H9 (cell line): ENCODE measurements at regions not wholly inside any gene's neighbourhood (a gene's known extent, or its start where the extent isn't known, plus 50 kb on each side); places are given as distances from the start of the nearest gene placed in this dataset.
"Not testable (repeated sequence)": the region's sequence is repeated elsewhere in the genome, so short reads cannot be mapped to it uniquely, and the experiment has no call there.

Source experiments
- DNase-seq: peaks from one replicate; pipeline ENCODE4 v3.0.0-alpha.2; 2017
- H2AFZ ChIP-seq: one replicate; pipeline ENCODE4 v1.6.1; 2013; ENCODE audit warnings: mild to moderate bottlenecking, low read length, control low read depth, moderate library complexity
- H2AK5ac ChIP-seq: 2 replicates; pipeline ENCODE4 v1.6.1; 2013; ENCODE audit warnings: low read length, control low read depth, mixed read lengths; ENCODE audit not compliant: insufficient read length
- H2BK120ac ChIP-seq: one replicate; pipeline ENCODE4 v1.6.1; 2013; ENCODE audit warnings: low read depth, mild to moderate bottlenecking, low read length, control low read depth, inconsistent platforms; ENCODE audit not compliant: poor library complexity, severe bottlenecking
- H2BK12ac ChIP-seq: 2 replicates; pipeline ENCODE4 v1.6.1; 2013; ENCODE audit warnings: low read length, control low read depth, mixed read lengths, low read depth; ENCODE audit not compliant: insufficient read length
- H2BK15ac ChIP-seq: 2 replicates; pipeline ENCODE4 v1.6.1; 2013; ENCODE audit warnings: low read depth, low read length, control low read depth
- H2BK20ac ChIP-seq: one replicate; pipeline ENCODE4 v1.6.1; 2013; ENCODE audit warnings: low read depth, mild to moderate bottlenecking, low read length, control low read depth, inconsistent platforms; ENCODE audit not compliant: poor library complexity, severe bottlenecking
- H2BK5ac ChIP-seq: 2 replicates; pipeline ENCODE4 v1.6.1; 2013; ENCODE audit warnings: low read length, control low read depth, mixed read lengths; ENCODE audit not compliant: insufficient read length
- H3K14ac ChIP-seq: 2 replicates; pipeline ENCODE4 v1.6.1; 2013; ENCODE audit warnings: low read length, control low read depth; ENCODE audit not compliant: insufficient read depth
- H3K18ac ChIP-seq: 2 replicates; pipeline ENCODE4 v1.6.1; 2013; ENCODE audit warnings: low read depth, mild to moderate bottlenecking, mixed read lengths, low read length, control low read depth; ENCODE audit not compliant: insufficient read length
- H3K23ac ChIP-seq: 2 replicates; pipeline ENCODE4 v1.6.1; 2013; ENCODE audit warnings: low read length, control low read depth, mixed read lengths, low read depth; ENCODE audit not compliant: insufficient read length
- H3K23me2 ChIP-seq: 2 replicates; pipeline ENCODE4 v1.6.1; 2013; ENCODE audit warnings: low read depth, mild to moderate bottlenecking, mixed read lengths, low read length, control low read depth; ENCODE audit not compliant: insufficient read length, poor library complexity, severe bottlenecking
- H3K27ac ChIP-seq: 2 replicates; pipeline ENCODE4 v1.5.1; 2013; ENCODE audit warnings: low read length, control low read depth, mixed read lengths, low read depth; ENCODE audit not compliant: insufficient read length
- H3K27me3 ChIP-seq: 2 replicates; pipeline ENCODE4 v1.6.1; 2013; ENCODE audit warnings: low read length, control low read depth, inconsistent platforms; ENCODE audit not compliant: insufficient read depth
- H3K4ac ChIP-seq: 2 replicates; pipeline ENCODE4 v1.6.1; 2013; ENCODE audit warnings: low read depth, mild to moderate bottlenecking, control low read depth, inconsistent platforms, low read length, moderate library complexity
- H3K4me1 ChIP-seq: 2 replicates; pipeline ENCODE4 v1.6.1; 2013; ENCODE audit warnings: low read length, control low read depth, inconsistent platforms; ENCODE audit not compliant: insufficient read depth
- H3K4me2 ChIP-seq: 2 replicates; pipeline ENCODE4 v1.6.1; 2013; ENCODE audit warnings: low read length, control low read depth, mixed read lengths; ENCODE audit not compliant: insufficient read length, insufficient read depth
- H3K56ac ChIP-seq: 2 replicates; pipeline ENCODE4 v1.6.1; 2013; ENCODE audit warnings: low read depth, mild to moderate bottlenecking, mixed read lengths, low read length, control low read depth; ENCODE audit not compliant: insufficient read length
- H3K79me1 ChIP-seq: 2 replicates; pipeline ENCODE4 v1.6.1; 2013; ENCODE audit warnings: low read depth, mild to moderate bottlenecking, moderate library complexity, low read length, control low read depth, inconsistent platforms; ENCODE audit not compliant: insufficient read depth, poor library complexity, severe bottlenecking
- H3K79me2 ChIP-seq: 2 replicates; pipeline ENCODE4 v1.6.1; 2013; ENCODE audit warnings: low read length, control low read depth, inconsistent platforms; ENCODE audit not compliant: insufficient read depth
- H3K9ac ChIP-seq: 2 replicates; pipeline ENCODE4 v1.6.1; 2013; ENCODE audit warnings: low read length, control low read depth, mixed read lengths; ENCODE audit not compliant: insufficient read length; ENCODE audit errors: extremely low read depth
- H3K9me3 ChIP-seq: one replicate; pipeline ENCODE4 v1.6.1; 2013; ENCODE audit warnings: low read depth, low read length, inconsistent platforms; ENCODE audit not compliant: control insufficient read depth
- H3T11ph ChIP-seq: one replicate; pipeline ENCODE4 v1.6.1; 2013; ENCODE audit warnings: mild to moderate bottlenecking, low read length, control low read depth, inconsistent platforms
- H4K20me1 ChIP-seq: one replicate; pipeline ENCODE4 v1.6.1; 2013; ENCODE audit not compliant: control insufficient read depth, insufficient read length, insufficient read depth
- H4K5ac ChIP-seq: 2 replicates; pipeline ENCODE4 v1.6.1; 2013; ENCODE audit warnings: low read depth, mild to moderate bottlenecking, mixed read lengths, low read length, control low read depth; ENCODE audit not compliant: insufficient read length
- H4K8ac ChIP-seq: replicated peaks from 2 replicates; pipeline ENCODE4 v1.6.1; 2013; ENCODE audit warnings: low read length, control low read depth, mixed read lengths, low read depth; ENCODE audit not compliant: insufficient read length
- H4K91ac ChIP-seq: 2 replicates; pipeline ENCODE4 v1.6.1; 2013; ENCODE audit warnings: low read depth, mild to moderate bottlenecking, moderate library complexity, mixed read lengths, low read length, control low read depth; ENCODE audit not compliant: insufficient read length
- H3K27ac Mint-ChIP-seq, 3 experiments: 2 replicates in 2 of 3; 3 replicates in 1 of 3; pipeline ENCODE4 v1.8.0; 2020 to 2021; ENCODE audit warnings: mixed read lengths in 3 of 3, mild to moderate bottlenecking in 1 of 3, moderate library complexity in 1 of 3
- H3K27me3 Mint-ChIP-seq: 2 replicates; pipeline ENCODE4 v1.8.0; 2021; ENCODE audit warnings: low read depth, mild to moderate bottlenecking, moderate library complexity, mixed read lengths
- H3K36me3 Mint-ChIP-seq, 3 experiments: 2 replicates in 2 of 3; 3 replicates in 1 of 3; pipeline ENCODE4 v1.8.0; 2020 to 2021; ENCODE audit warnings: low read depth in 3 of 3, mixed read lengths in 3 of 3; ENCODE audit not compliant: insufficient read depth in 1 of 3
- H3K4me1 Mint-ChIP-seq, 2 experiments: 2 replicates each; pipeline ENCODE4 v1.8.0; 2020; ENCODE audit warnings: mixed read lengths in 2 of 2
- H3K4me3 Mint-ChIP-seq, 2 experiments: 2 replicates in 1 of 2; 3 replicates in 1 of 2; pipeline ENCODE4 v1.8.0; 2020 to 2021; ENCODE audit warnings: mild to moderate bottlenecking in 2 of 2, mixed read lengths in 2 of 2, moderate library complexity in 1 of 2
- H3K9me3 Mint-ChIP-seq, 2 experiments: 2 replicates in 1 of 2; 3 replicates in 1 of 2; pipeline ENCODE4 v1.8.0; 2020; ENCODE audit warnings: mild to moderate bottlenecking in 2 of 2, mixed read lengths in 2 of 2, moderate library complexity in 1 of 2
- WGBS: extraction: QIAGEN DNeasy Blood & Tissue Kit; methylation state at CpG from one replicate; pipeline ENCODE4 v1.1.7; 2013; ENCODE audit warnings: missing lambda C conversion rate, low lambda C conversion rate, mixed read lengths; ENCODE audit not compliant: insufficient read length; ENCODE audit errors: extremely low coverage; 5-methylcytosine and 5-hydroxymethylcytosine counted together
- TF ChIP-seq, protein P1 (sequence below): fragments of 200-600 bp; sonication (generic); conservative IDR thresholded peaks from 3 replicates; pipeline ENCODE4 v1.8.0; 2021; ENCODE audit warnings: antibody characterized with exemption, mild to moderate bottlenecking

GRCh38 chr18:77353349-77353748 is 103.7 kb downstream of the GALR1 start:
- H4K5ac ChIP-seq, H3K4me1 Mint-ChIP-seq, H2BK12ac ChIP-seq, H3K4me3 Mint-ChIP-seq, H3K4me2 ChIP-seq, H3K4ac ChIP-seq, H3K56ac ChIP-seq, H2BK15ac ChIP-seq, H3K27me3 ChIP-seq, H3K14ac ChIP-seq, H2AK5ac ChIP-seq, H2AFZ ChIP-seq, H2BK20ac ChIP-seq, H3K23ac ChIP-seq, H4K91ac ChIP-seq, H2BK120ac ChIP-seq, H4K20me1 ChIP-seq, H3K4me1 ChIP-seq, H3K23me2 ChIP-seq, H3K79me2 ChIP-seq, H3K27ac ChIP-seq, H3K9me3 ChIP-seq, H4K8ac ChIP-seq, H3K79me1 ChIP-seq, H3K9me3 Mint-ChIP-seq, H3K18ac ChIP-seq, H3K9ac ChIP-seq, H2BK5ac ChIP-seq, H3T11ph ChIP-seq: not testable (repeated sequence)
- TF ChIP-seq, protein P1, sequence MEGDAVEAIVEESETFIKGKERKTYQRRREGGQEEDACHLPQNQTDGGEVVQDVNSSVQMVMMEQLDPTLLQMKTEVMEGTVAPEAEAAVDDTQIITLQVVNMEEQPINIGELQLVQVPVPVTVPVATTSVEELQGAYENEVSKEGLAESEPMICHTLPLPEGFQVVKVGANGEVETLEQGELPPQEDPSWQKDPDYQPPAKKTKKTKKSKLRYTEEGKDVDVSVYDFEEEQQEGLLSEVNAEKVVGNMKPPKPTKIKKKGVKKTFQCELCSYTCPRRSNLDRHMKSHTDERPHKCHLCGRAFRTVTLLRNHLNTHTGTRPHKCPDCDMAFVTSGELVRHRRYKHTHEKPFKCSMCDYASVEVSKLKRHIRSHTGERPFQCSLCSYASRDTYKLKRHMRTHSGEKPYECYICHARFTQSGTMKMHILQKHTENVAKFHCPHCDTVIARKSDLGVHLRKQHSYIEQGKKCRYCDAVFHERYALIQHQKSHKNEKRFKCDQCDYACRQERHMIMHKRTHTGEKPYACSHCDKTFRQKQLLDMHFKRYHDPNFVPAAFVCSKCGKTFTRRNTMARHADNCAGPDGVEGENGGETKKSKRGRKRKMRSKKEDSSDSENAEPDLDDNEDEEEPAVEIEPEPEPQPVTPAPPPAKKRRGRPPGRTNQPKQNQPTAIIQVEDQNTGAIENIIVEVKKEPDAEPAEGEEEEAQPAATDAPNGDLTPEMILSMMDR, result peak; percentile 64
- peaks cover 10% of the 10 kb centered on the region for H3K27me3 Mint-ChIP-seq
- peak; percentile 68 for DNase-seq
- no CpG with 5 or more reads among the region's 3 CpGs for WGBS
- peak overlapping the region in 2 of 3 experiments; percentile 45 to 60; a peak in 2 of 7 replicates for H3K27ac Mint-ChIP-seq
- H3K36me3 Mint-ChIP-seq, result peaks cover 0 to 12% (median 0%) of the 10 kb centered on the region in 3 experiments; a peak in 2 of 7 replicates
